Erythroblast (primary cell): ENCODE measurements at regions not wholly inside any gene's neighbourhood (a gene's known extent, or its start where the extent isn't known, plus 50 kb on each side); places are given as distances from the start of the nearest gene placed in this dataset.

ENCODE experiments used
- GATA1 ChIP-seq: IDR thresholded peaks from 2 replicates; pipeline ENCODE4 v1.6.1; 2011; ENCODE audit warnings: low read depth, mild to moderate bottlenecking, control low read depth, low read length, moderate library complexity
- POLR2A ChIP-seq: IDR thresholded peaks from 2 replicates; pipeline ENCODE4 v1.6.1; 2011; ENCODE audit warnings: mild to moderate bottlenecking, low read length

GRCh38 chr5:98524773-98525172 lies 248.7 kb upstream of the RGMB start:
- no peak for TF ChIP-seq POLR2A
- no peak for TF ChIP-seq GATA1
